ENCODE measurements at regions not wholly inside any gene's neighbourhood (a gene's known extent, or its start where the extent isn't known, plus 50 kb on each side); places are given as distances from the start of the nearest gene placed in this dataset.
"Not testable (repeated sequence)": the region's sequence is repeated elsewhere in the genome, so short reads cannot be mapped to it uniquely, and the experiment has no call there.

DNA sequence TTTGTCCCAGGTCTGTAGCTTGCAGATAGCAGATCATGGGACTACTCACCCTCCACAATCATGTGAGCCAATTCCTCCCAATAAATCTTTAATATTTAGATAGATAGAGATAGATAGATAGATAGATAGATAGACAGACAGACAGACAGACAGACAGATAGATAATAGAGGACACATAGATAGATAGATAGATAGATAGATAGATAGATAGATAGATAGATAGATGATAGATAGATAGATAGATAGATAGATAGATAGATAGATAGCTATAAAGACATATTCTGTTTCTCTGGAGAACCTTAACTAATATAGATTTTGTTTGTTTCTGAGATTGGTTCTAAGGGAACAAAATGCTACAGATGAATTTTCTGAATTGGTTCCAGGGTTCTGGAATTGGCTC lies 82.3 kb upstream of the PRDX6 start:
- TF ChIP-seq, protein P1, sequence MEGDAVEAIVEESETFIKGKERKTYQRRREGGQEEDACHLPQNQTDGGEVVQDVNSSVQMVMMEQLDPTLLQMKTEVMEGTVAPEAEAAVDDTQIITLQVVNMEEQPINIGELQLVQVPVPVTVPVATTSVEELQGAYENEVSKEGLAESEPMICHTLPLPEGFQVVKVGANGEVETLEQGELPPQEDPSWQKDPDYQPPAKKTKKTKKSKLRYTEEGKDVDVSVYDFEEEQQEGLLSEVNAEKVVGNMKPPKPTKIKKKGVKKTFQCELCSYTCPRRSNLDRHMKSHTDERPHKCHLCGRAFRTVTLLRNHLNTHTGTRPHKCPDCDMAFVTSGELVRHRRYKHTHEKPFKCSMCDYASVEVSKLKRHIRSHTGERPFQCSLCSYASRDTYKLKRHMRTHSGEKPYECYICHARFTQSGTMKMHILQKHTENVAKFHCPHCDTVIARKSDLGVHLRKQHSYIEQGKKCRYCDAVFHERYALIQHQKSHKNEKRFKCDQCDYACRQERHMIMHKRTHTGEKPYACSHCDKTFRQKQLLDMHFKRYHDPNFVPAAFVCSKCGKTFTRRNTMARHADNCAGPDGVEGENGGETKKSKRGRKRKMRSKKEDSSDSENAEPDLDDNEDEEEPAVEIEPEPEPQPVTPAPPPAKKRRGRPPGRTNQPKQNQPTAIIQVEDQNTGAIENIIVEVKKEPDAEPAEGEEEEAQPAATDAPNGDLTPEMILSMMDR (conservative IDR thresholded peaks at IDR 0.05), result not testable (repeated sequence)
- TF ChIP-seq EZH2 (IDR thresholded peaks at IDR 0.05; ENCODE audit: low read depth), result not testable (repeated sequence)
